ENCODE measurements at regions not wholly inside any gene's neighbourhood (a gene's known extent, or its start where the extent isn't known, plus 50 kb on each side); places are given as distances from the start of the nearest gene placed in this dataset.

DNA sequence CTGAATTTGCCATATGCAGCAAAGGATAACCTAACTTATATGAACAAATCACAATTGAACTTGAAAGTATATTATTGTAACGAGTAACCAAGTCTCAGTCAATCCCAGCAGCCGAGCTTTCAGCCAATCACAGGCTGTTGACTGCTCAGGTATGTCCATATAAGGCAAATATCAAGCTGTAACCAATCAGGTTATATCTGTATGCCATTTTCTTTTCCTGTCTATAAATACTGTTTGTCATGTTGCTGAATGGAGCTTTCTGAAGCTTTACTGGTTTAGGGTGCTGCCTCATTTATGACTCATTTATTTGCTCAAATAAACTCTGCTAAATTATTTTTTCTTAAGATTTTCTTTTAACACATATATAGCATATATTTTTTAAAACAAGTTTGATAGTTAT, 1059.5 kb downstream of the GALC start:
- TF ChIP-seq, protein P1, sequence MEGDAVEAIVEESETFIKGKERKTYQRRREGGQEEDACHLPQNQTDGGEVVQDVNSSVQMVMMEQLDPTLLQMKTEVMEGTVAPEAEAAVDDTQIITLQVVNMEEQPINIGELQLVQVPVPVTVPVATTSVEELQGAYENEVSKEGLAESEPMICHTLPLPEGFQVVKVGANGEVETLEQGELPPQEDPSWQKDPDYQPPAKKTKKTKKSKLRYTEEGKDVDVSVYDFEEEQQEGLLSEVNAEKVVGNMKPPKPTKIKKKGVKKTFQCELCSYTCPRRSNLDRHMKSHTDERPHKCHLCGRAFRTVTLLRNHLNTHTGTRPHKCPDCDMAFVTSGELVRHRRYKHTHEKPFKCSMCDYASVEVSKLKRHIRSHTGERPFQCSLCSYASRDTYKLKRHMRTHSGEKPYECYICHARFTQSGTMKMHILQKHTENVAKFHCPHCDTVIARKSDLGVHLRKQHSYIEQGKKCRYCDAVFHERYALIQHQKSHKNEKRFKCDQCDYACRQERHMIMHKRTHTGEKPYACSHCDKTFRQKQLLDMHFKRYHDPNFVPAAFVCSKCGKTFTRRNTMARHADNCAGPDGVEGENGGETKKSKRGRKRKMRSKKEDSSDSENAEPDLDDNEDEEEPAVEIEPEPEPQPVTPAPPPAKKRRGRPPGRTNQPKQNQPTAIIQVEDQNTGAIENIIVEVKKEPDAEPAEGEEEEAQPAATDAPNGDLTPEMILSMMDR (conservative IDR thresholded peaks at IDR 0.05) = no peak
- no peak for TF ChIP-seq EZH2 (IDR thresholded peaks at IDR 0.05; ENCODE audit: low read depth)

Measured in PC-9 (cell line).